GM12878 (cell line): ENCODE measurements at regions not wholly inside any gene's neighbourhood (a gene's known extent, or its start where the extent isn't known, plus 50 kb on each side); places are given as distances from the start of the nearest gene placed in this dataset.

Experiments
- ATAC-seq: fragments of 200-7000 bp; cut with Tn5 transposase; 3 replicates; pipeline ENCODE4 v1.9.1; 2020; ENCODE audit warnings: mild to moderate bottlenecking, moderate library complexity
- BruUV-seq: library from RNA; stranded (reverse); fragments of 400-500 nt; replicated peaks from 2 replicates; lab custom pipeline; 2021; lab: Mats Ljungman, UMichigan
- CTCF ChIA-PET: fragments of 300-600 bp; sonication (Branson Sonifier 250); formaldehyde crosslinking; extraction: SDS; loops from one replicate; lab custom pipeline; 2021; ENCODE audit warnings: inconsistent platforms; lab: Yijun Ruan, JAX
- POLR2A ChIA-PET: fragments of 350-600 bp; formaldehyde crosslinking; extraction: SDS; loops from one replicate; lab custom pipeline; 2021; ENCODE audit warnings: inconsistent platforms; lab: Charles Lee
- RAD21 ChIA-PET: fragments of 300-600 bp; sonication (Branson Sonifier 250); formaldehyde crosslinking; loops from one replicate; lab custom pipeline; 2023; ENCODE audit warnings: antibody characterized with exemption; ENCODE audit not compliant: unreplicated experiment; lab: Charles Lee
- SMC1A ChIA-PET: fragments of 300-600 bp; sonication (Branson Sonifier 250); formaldehyde crosslinking; loops from one replicate; lab custom pipeline; 2023; ENCODE audit not compliant: unreplicated experiment, uncharacterized antibody; lab: Charles Lee
- DNase-seq: peaks from one replicate; pipeline ENCODE4 v3.0.0-alpha.2; 2011; ENCODE audit warnings: low read depth, low spot score
- FAIRE-seq: peaks from 3 replicates; lab custom pipeline; 2011; peaks lifted over from hg19 to GRCh38; lab: Jason Lieb, UNC
- H2AFZ ChIP-seq: 2 replicates; pipeline ENCODE4 v1.6.0; 2011; ENCODE audit warnings: low read depth, low read length, control low read depth; ENCODE audit not compliant: control insufficient read depth
- H3K27ac ChIP-seq: 2 replicates; pipeline ENCODE4 v1.5.1; 2011; ENCODE audit warnings: control low read depth; ENCODE audit not compliant: control insufficient read depth, insufficient read depth
- H3K27me3 ChIP-seq, 2 experiments: replicated peaks in 1 of 2; 2 replicates each; pipeline versions ENCODE4 v1.6.0 to v1.6.1; 2011; ENCODE audit warnings: low read length in 1 of 2; ENCODE audit not compliant: control insufficient read depth in 2 of 2, insufficient read depth in 2 of 2
- H3K36me3 ChIP-seq, 2 experiments: 2 replicates each; pipeline ENCODE4 v1.5.1; 2011; ENCODE audit warnings: low read length in 1 of 2; ENCODE audit not compliant: control insufficient read depth in 2 of 2, insufficient read depth in 2 of 2
- H3K4me1 ChIP-seq: 2 replicates; pipeline ENCODE4 v1.6.1; 2011; ENCODE audit warnings: mild to moderate bottlenecking, low read length, moderate library complexity, mixed read lengths; ENCODE audit not compliant: control insufficient read depth, insufficient read depth
- H3K4me2 ChIP-seq: 2 replicates; pipeline ENCODE4 v1.6.0; 2011; ENCODE audit warnings: control low read depth; ENCODE audit not compliant: control insufficient read depth, insufficient read depth
- H3K4me3 ChIP-seq: fragments of 200-600 bp; sonication (generic); 2 replicates; pipeline ENCODE4 v1.5.1; 2016
- H3K79me2 ChIP-seq: 2 replicates; pipeline ENCODE4 v1.6.0; 2011; ENCODE audit warnings: low read length; ENCODE audit not compliant: control insufficient read depth, insufficient read depth
- H3K9ac ChIP-seq: 2 replicates; pipeline ENCODE4 v1.8.0; 2011; ENCODE audit warnings: low read length, control low read depth, mixed read lengths; ENCODE audit not compliant: control insufficient read depth, insufficient read depth
- H3K9me3 ChIP-seq: replicated peaks from 3 replicates; pipeline ENCODE4 v1.5.1; 2011; ENCODE audit warnings: mild to moderate bottlenecking, low read length; ENCODE audit not compliant: control insufficient read depth, insufficient read depth
- H4K20me1 ChIP-seq: 2 replicates; pipeline ENCODE4 v1.6.0; 2011; ENCODE audit not compliant: control insufficient read depth, insufficient read depth
- CBFB ChIP-seq: IDR thresholded peaks from 2 replicates; pipeline ENCODE4 v1.6.1; 2016; ENCODE audit warnings: antibody characterized with exemption, low read depth
- CHD4 ChIP-seq: fragments of 200-600 bp; sonication (generic); IDR thresholded peaks from 2 replicates; pipeline ENCODE4 v1.6.1; 2016; ENCODE audit warnings: mild to moderate bottlenecking
- CREB1 ChIP-seq: IDR thresholded peaks from 2 replicates; pipeline ENCODE4 v1.6.1; 2012; ENCODE audit warnings: low read depth, mild to moderate bottlenecking, inconsistent platforms
- E2F8 ChIP-seq: fragments of 450-650 bp; IDR thresholded peaks from 2 replicates; pipeline ENCODE4 v1.6.1; 2018; ENCODE audit warnings: mild to moderate bottlenecking, low read depth, moderate library complexity; ENCODE audit not compliant: partially characterized antibody
- EED ChIP-seq: sonication (generic); IDR thresholded peaks from 2 replicates; pipeline ENCODE4 v1.6.1; 2016; ENCODE audit warnings: antibody characterized with exemption, low read depth
- HDAC2 ChIP-seq: fragments of 200-600 bp; sonication (generic); IDR thresholded peaks from 2 replicates; pipeline ENCODE4 v1.6.1; 2017
- IKZF1 ChIP-seq: fragments of 450-650 bp; conservative IDR thresholded peaks from 2 replicates; pipeline ENCODE4 v1.6.1; 2017; ENCODE audit warnings: antibody characterized with exemption, mild to moderate bottlenecking
- IRF3 ChIP-seq: fragments of 450-650 bp; IDR thresholded peaks from 2 replicates; pipeline ENCODE4 v1.6.1; 2014; ENCODE audit warnings: mild to moderate bottlenecking
- KLF5 ChIP-seq: fragments of 450-650 bp; IDR thresholded peaks from 2 replicates; pipeline ENCODE4 v1.6.1; 2014; ENCODE audit warnings: mild to moderate bottlenecking; ENCODE audit not compliant: partially characterized antibody
- NFIC ChIP-seq: IDR thresholded peaks from 2 replicates; pipeline ENCODE4 v1.6.1; 2012; ENCODE audit warnings: low read depth, mild to moderate bottlenecking, inconsistent platforms, low read length, moderate library complexity
- POLR2AphosphoS2 ChIP-seq: IDR thresholded peaks from 2 replicates; pipeline ENCODE4 v1.6.1; 2011; ENCODE audit warnings: low read depth, mild to moderate bottlenecking, low read length, improper control_type of control experiment, moderate library complexity
- SREBF2 ChIP-seq: IDR thresholded peaks from 2 replicates; pipeline ENCODE4 v1.6.1; 2012; ENCODE audit warnings: mild to moderate bottlenecking, low read length
- YY1 ChIP-seq: IDR thresholded peaks from 2 replicates; pipeline ENCODE4 v1.6.1; 2011; ENCODE audit warnings: low read depth, mild to moderate bottlenecking, low read length
- ZBED1 ChIP-seq: IDR thresholded peaks from 2 replicates; pipeline ENCODE4 v1.6.1; 2016; ENCODE audit warnings: borderline replicate concordance
- WGBS: methylation state at CpG from one replicate; pipeline ENCODE4 v1.1.6; 2016; ENCODE audit warnings: low lambda C conversion rate; ENCODE audit not compliant: insufficient replicate concordance, insufficient coverage; ENCODE audit errors: missing lambda C conversion rate; 5-methylcytosine and 5-hydroxymethylcytosine counted together
- in situ Hi-C: fragments of 300-500 bp; cut with MboI; formaldehyde crosslinking; loops from 9 replicates; pipeline ENCODE4 v1.14.3; 2018; ENCODE audit warnings: mixed read lengths
- intact Hi-C: fragments of 100-400 bp; cut with micrococcal nuclease; formaldehyde crosslinking; loops from one replicate; pipeline ENCODE4 v1.14.2; 2022; ENCODE audit not compliant: unreplicated experiment

- H3K4me2 ChIP-seq: no peak overlapping the region
- intact Hi-C loops (no loop called here), in situ Hi-C loops (no loop called here)
- ATAC-seq: no peak
- POLR2A ChIA-PET: no interaction called here
- RAD21 ChIA-PET: no interaction called here
- no peak overlapping the region for H3K4me3 ChIP-seq
- H3K27me3 ChIP-seq: no peaks in the 10 kb centered on the region
- CTCF ChIA-PET: no interaction called here
- TF ChIP-seq EED: no peak
- TF ChIP-seq POLR2AphosphoS2: no peak
- no peak for TF ChIP-seq ZBED1
- TF ChIP-seq NFIC: no peak
- TF ChIP-seq IRF3: no peak
- no peak for TF ChIP-seq YY1
- no peak for TF ChIP-seq HDAC2
- TF ChIP-seq SREBF2: no peak
- no peak for TF ChIP-seq CHD4
- no peak for TF ChIP-seq CREB1
- no peak for TF ChIP-seq IKZF1
- no peak for TF ChIP-seq CBFB
- TF ChIP-seq E2F8: no peak
- TF ChIP-seq KLF5: no peak
- DNase-seq: no peak
- SMC1A ChIA-PET: no interaction called here
- WGBS: 5% methylated on average over 1 of the region's 1 CpG
- FAIRE-seq: no peak
- no peak overlapping the region for H3K27ac ChIP-seq
- no peak overlapping the region for H3K9ac ChIP-seq
- no peaks in the 10 kb centered on the region for H4K20me1 ChIP-seq
- no peaks in the 10 kb centered on the region for H3K79me2 ChIP-seq
- no TSS peak for BruUV-seq
- H2AFZ ChIP-seq: no peak overlapping the region
- no peaks in the 10 kb centered on the region for H3K4me1 ChIP-seq
- no peaks in the 10 kb centered on the region for H3K36me3 ChIP-seq
- H3K9me3 ChIP-seq: no peaks in the 10 kb centered on the region
These were observed 231.3 kb upstream of the KCNMB2 start for GRCh38 chr3:178304758-178305467.
